PFSK-1 (cell line): ENCODE measurements at regions not wholly inside any gene's neighbourhood (a gene's known extent, or its start where the extent isn't known, plus 50 kb on each side); places are given as distances from the start of the nearest gene placed in this dataset.

Experiments
- FOXP2 ChIP-seq: optimal IDR thresholded peaks from 2 replicates; pipeline ENCODE3; 2011; ENCODE audit warnings: borderline replicate concordance, control low read depth, inconsistent platforms; ENCODE audit not compliant: insufficient read depth; ENCODE audit errors: extremely low read length, extremely low read depth
- POLR2AphosphoS5 ChIP-seq: IDR thresholded peaks from 2 replicates; pipeline ENCODE4 v1.6.1; 2012; ENCODE audit warnings: low read depth, mild to moderate bottlenecking, control low read depth, low read length, moderate library complexity
- SIN3A ChIP-seq: IDR thresholded peaks from 2 replicates; pipeline ENCODE4 v1.6.1; 2012; ENCODE audit warnings: mild to moderate bottlenecking, low read length, moderate library complexity, borderline replicate concordance; ENCODE audit not compliant: insufficient read depth
- TAF1 ChIP-seq: IDR thresholded peaks from 2 replicates; pipeline ENCODE4 v1.6.1; 2012; ENCODE audit warnings: low read length, control low read depth, borderline replicate concordance; ENCODE audit not compliant: insufficient read depth
- TF ChIP-seq, protein P1 (sequence below), 2 experiments: IDR thresholded peaks; 2 replicates each; pipeline versions ENCODE4 v1.6.1 to v1.8.0; 2011 to 2012; ENCODE audit warnings: low read depth in 2 of 2, low read length in 2 of 2, control low read depth in 1 of 2, inconsistent platforms in 1 of 2, mild to moderate bottlenecking in 1 of 2, moderate library complexity in 1 of 2; ENCODE audit not compliant: insufficient read depth in 1 of 2

DNA sequence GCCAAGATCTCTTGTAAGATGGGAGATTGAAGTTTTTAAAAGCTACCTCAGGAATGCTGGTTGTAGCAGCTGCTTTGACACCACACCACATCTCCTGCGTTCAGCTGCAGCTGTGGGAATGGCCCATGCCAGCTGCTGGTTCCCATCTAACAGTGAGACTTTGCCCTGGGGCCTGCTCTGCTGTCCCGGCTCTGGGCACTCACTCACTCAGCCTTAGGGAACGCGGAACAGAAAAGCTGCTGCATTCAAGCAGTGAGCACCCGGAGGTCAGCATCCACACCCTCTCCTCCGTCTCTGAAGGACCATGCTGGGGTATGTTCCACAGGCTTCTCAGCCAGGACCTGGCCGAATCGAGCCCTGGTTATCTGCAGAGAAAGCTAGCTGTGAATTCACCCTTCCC is 197.1 kb upstream of the CXCL12 start:
- no peak for TF ChIP-seq TAF1
- TF ChIP-seq FOXP2 = no peak
- no peak for TF ChIP-seq POLR2AphosphoS5
- TF ChIP-seq SIN3A = no peak
- TF ChIP-seq, protein P1, sequence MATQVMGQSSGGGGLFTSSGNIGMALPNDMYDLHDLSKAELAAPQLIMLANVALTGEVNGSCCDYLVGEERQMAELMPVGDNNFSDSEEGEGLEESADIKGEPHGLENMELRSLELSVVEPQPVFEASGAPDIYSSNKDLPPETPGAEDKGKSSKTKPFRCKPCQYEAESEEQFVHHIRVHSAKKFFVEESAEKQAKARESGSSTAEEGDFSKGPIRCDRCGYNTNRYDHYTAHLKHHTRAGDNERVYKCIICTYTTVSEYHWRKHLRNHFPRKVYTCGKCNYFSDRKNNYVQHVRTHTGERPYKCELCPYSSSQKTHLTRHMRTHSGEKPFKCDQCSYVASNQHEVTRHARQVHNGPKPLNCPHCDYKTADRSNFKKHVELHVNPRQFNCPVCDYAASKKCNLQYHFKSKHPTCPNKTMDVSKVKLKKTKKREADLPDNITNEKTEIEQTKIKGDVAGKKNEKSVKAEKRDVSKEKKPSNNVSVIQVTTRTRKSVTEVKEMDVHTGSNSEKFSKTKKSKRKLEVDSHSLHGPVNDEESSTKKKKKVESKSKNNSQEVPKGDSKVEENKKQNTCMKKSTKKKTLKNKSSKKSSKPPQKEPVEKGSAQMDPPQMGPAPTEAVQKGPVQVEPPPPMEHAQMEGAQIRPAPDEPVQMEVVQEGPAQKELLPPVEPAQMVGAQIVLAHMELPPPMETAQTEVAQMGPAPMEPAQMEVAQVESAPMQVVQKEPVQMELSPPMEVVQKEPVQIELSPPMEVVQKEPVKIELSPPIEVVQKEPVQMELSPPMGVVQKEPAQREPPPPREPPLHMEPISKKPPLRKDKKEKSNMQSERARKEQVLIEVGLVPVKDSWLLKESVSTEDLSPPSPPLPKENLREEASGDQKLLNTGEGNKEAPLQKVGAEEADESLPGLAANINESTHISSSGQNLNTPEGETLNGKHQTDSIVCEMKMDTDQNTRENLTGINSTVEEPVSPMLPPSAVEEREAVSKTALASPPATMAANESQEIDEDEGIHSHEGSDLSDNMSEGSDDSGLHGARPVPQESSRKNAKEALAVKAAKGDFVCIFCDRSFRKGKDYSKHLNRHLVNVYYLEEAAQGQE (IDR thresholded peaks at IDR 0.05; ENCODE audit: insufficient read depth in 1 of 2, low read depth in 2 of 2, low read length in 2 of 2) = no peak

DNA sequence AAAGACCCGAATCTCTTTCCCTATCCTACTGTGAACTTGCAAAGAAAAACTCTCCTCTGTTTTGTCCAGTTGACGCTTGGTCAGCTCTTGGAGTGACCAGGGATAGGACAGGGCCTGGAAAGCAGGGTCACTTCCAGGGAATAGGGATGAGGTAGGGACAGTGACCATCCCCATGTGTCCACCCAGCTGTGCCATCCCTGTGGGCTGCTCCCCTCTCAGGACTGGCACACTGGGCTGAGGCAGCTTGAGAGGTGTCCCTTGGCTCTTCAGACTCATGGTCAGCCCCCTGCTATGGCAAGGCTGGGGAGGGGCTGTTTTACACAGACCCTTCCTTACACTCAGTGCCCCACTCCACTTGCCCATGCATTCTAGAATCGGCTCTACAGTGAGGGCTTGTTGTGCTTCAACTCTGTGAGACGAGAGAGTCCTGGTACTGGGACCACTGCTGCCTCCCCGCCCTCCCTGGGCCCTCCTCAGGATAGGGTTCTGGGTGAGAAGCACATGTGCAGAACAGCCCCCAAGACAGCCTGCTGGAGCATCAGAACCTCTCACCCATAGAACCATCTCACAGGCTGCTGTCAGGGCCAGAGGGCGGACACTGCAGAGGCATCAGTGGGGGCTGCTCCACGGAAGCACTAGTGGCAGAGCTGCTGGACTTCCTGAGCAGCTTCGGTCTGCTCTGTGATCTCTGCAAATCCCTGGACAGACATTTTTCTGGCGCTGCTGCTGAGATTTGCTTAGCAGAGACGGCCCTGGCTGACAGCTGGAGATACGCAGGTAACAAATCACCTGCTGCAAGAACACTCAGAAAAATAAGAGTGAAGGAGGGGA is 202.8 kb upstream of the CXCL12 start:
- TF ChIP-seq TAF1 (no peak), FOXP2 (no peak), POLR2AphosphoS5 (no peak), SIN3A (no peak)
- TF ChIP-seq, protein P1 (IDR thresholded peaks at IDR 0.05; ENCODE audit: insufficient read depth in 1 of 2, low read depth in 2 of 2, low read length in 2 of 2) = no peak

DNA sequence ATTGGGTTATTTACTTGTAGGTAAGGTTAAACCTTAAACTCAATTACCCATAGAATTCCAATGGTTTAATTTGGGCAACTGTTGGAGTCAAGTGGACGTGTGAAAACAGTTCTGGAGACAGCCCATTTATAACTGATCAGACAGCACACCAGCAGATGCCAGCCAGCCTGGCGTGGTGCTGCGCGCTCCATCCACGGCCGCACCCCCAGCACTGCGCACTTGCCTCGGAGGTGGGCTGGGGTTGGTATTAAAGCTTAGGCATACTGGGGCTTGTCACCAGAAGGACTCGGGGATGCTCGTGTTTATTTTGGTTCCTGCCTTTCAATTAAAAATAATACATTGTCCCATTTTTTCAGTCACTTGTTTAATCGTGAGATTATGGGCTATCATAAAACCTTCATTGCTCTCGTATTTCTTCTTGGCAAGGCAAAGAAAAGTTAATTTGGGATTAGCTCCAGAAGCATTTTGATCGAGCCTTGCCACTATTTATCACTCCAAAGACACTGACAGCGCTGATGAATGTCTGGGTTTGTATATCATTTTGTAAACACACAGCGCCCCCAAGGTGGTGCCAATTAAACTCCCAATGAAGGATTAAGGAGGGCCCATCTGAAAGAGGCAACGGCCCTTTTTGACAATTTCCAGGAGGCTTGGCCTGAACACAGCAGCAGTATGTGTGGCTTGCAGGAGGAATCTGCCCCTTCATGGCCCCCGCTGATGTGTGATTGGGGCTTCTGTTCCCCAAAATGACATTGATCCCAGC is 204.5 kb upstream of the CXCL12 start:
- TF ChIP-seq, protein P1 (IDR thresholded peaks at IDR 0.05; ENCODE audit: insufficient read depth in 1 of 2, low read depth in 2 of 2, low read length in 2 of 2) = no peak
- TF ChIP-seq SIN3A = no peak

DNA sequence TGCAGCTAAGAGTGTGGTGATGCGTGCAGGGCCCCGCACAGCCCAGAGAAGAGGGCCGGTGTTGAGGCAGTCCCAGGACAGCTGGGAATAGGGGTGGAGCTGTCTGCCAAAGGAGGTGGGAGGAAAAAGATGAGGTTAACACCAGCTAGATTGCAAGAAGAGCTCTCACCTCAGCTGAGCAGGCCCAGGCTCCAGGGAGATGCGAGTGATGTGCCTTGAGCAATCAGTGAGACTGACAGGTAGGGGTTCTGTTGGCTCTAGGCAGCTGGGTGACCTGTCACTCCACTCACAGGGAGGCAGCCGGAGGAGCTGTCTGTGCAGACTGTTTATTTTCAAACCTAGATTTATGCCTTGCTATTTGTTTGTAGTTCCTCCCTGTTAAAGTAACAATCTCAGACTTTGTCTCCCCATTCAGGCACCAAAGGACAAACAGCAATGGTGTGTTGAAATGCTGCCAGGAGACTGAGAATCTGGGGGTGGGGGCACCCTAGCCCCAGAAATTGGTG is 205.1 kb upstream of the CXCL12 start:
- TF ChIP-seq, protein P1 (IDR thresholded peaks at IDR 0.05; ENCODE audit: insufficient read depth in 1 of 2, low read depth in 2 of 2, low read length in 2 of 2) = no peak
- TF ChIP-seq FOXP2 (no peak), POLR2AphosphoS5 (no peak), SIN3A (no peak), TAF1 (no peak)
